HG03342 (cell line): ENCODE measurements at regions not wholly inside any gene's neighbourhood (a gene's known extent, or its start where the extent isn't known, plus 50 kb on each side); places are given as distances from the start of the nearest gene placed in this dataset.
A peak's percentile ranks its signal among the peaks of the same experiment; 100 is the strongest.

ENCODE experiments used
- ATAC-seq: cut with Tn5 transposase; IDR thresholded peaks from one replicate; pipeline ENCODE4 v1.9.1; 2021; ENCODE audit warnings: mild to moderate bottlenecking, moderate library complexity; ENCODE audit not compliant: unreplicated experiment

DNA sequence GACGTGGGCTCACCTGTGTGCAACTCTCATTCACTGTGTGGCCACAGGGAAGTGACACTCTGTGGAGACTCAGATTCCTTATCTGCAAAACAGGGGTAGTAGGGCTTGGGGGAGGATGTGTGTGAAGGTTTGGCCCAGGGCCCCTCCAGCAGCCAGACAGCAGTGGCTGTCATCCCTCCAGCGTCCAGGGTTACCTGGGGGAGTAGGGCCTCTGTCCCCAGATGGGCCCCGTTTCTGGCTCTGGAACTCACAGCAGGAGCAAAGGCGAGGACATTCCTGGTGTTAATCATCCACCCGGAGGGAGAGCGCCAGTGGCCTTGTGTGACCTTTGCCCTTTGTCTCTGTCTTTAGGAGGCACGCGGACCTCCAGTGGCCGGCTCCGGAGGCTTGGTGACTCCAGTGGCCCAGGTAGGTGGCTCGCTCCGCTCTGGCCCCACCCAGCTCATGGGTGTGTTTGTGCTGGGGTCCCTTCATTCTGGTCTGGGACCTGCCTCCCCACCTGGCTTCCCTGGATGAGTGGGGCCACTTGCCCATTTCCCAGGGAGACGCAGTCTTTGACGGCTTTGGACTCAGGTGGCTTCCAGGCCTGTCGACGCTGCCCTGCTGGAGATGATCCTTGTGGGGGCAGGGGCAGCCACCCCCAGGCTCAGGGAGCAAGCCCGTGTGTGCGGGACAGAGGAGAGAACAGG lies 166.2 kb downstream of the SEC14L1 start:
- no peak for ATAC-seq

GRCh38 chr17:77307479-77308198 lies 166.9 kb downstream of the SEC14L1 start:
- ATAC-seq = no peak

GRCh38 chr17:77308861-77309726 lies 168.3 kb downstream of the SEC14L1 start:
- ATAC-seq = no peak

DNA sequence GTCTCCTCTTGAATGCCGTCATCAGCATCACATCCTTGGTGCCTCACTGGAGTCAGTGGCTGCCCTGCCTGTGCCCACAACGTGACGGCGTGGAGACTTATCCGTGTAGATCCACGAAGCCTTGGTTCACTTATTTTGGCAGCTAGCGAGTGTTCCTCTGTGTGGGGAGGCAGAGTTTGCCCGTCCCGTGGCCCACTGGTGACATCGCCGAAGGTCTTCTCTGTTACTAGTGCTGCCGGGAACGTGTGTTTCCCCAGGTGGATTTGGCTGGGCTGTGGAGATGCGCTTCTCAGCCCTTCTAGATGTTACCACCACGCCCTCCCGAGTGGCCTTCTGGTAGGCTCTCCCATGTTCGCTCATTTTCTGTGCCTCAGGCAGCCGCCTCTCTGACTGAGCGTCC lies 169.6 kb downstream of the SEC14L1 start:
- no peak for ATAC-seq

GRCh38 chr17:77311371-77311981 lies 170.7 kb downstream of the SEC14L1 start:
- no peak for ATAC-seq

GRCh38 chr17:77312061-77312701 lies 171.4 kb downstream of the SEC14L1 start:
- ATAC-seq = no peak

DNA sequence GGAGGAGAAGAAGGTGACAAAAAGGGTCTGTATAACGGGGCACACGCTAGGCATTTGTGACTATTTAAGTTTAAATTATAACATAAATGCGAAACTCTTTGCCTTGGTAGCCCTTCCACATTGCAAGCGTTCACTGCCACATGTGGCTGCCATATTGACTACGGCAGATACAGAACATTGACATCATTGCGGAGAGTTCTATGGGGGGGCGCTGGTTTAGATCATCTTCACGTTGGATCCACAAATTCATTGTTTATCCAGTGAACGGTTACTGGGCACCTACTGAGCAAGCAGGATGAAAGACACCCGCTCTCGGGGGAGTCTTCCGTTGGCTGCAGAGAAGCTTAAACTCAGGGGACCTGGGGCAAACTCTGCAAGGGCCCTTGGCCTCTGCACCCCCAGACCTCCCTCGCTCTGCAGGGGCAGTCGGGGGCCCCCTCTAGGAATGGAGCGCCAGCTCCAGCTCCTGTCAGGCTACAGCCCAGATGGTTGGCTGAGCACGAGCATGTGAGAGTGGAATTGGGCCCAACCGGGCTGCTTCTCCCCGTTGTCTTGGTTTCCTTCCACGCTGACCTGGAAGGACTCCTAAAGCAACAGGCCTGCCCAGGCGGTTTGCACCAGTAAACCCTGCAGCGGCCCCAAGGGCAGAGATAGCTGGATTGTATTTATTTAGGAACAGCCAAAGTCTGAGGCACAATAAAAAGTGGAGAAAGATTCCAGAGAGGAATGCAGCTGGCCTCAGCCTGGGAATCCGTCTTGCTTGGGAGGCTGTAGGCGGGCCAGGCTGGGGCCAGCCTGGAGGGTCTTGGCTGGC lies 172.2 kb downstream of the SEC14L1 start:
- ATAC-seq = no peak

DNA sequence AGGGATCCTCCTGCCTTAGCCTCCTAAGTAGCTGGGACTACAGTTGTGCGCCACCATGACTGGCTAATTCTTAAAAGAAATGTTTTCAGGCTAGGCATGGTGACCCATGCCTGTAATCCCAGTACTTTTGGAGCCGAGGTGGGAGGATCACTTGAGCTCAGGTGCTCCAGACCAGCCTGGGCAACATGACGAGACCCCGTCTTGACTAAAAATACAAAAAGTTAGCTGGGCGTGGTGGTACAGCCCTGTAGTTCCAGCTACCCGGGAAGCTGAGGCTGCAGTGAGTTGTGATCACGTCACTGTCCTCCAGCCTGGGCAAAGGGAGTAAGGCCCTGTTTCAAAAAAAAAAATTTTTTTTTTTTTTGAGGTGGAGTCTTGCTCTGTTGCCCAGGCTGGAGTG lies 173.1 kb downstream of the SEC14L1 start:
- ATAC-seq = no peak

DNA sequence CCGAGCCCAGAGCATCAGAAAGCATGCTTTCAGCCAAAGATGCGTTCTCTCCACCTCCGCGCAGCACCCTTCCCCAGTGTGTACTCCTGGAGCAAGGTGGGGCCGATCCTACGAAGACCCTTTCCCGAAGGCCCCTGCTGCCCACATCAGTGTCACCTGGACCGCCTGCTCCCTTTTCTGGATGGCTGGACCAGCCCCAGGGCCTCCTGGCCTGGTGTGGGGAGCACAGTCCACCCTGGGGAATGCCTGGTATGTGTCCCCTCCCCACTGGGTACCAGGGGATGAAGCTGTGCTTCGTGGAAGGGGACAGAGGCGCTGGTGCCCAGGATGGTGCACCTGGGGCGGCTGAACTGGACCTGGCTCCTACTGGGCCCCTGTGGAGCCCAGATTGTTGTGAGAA lies 173.8 kb downstream of the SEC14L1 start:
- no peak for ATAC-seq

DNA sequence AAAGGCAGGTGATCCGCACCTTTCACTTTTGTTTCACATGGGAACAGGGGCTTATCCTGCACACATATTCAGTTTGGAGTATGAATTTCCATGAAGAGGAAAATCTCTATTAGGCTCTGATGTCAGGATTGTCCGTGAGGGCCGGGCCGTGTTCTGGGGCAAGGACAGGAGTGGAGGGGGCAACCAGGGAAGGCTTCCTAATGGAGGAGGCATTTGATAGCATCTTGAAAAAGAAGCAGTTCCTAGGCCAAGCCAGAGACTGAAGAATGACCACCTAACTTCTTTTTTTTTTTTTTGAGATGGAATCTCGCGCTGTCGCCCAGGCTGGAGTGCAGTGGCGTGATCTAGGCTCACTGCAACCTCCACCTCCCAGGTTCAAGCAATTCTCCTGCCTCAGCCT lies 174.2 kb downstream of the SEC14L1 start:
- ATAC-seq = no peak

DNA sequence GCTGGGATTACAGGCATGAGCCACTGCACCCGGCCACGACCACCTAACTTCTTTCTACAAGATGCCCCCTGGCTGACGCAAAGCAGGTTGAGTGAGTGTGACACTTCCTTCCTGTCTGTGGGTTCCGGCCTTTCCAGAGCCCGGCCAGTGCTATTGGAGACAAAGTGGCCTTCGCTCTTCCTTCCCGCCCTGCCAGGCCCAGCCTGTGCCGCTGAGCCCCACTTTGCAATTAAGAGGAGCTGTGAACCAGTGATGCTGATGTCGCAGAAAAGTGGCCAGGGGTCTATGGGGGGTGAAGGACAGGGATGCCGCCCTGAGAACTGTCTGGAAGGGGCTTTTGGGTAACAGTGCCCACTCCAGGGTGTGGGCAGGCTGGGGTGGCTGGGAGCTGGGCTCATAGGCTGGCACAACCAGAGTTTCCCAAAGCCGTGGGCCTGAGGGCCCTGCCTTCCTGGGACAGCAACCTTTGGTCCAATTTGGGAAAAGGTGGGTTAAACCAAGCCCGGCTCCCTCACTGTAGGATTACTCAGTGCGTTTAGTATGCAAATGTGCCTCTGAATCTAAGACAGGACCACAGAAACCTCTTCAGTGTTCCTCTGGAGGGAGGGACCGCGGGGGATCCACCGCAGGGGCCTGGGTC lies 174.9 kb downstream of the SEC14L1 start:
- ATAC-seq = no peak

- ATAC-seq = no peak
These were observed 175.4 kb downstream of the SEC14L1 start for GRCh38 chr17:77316191-77316641.

DNA sequence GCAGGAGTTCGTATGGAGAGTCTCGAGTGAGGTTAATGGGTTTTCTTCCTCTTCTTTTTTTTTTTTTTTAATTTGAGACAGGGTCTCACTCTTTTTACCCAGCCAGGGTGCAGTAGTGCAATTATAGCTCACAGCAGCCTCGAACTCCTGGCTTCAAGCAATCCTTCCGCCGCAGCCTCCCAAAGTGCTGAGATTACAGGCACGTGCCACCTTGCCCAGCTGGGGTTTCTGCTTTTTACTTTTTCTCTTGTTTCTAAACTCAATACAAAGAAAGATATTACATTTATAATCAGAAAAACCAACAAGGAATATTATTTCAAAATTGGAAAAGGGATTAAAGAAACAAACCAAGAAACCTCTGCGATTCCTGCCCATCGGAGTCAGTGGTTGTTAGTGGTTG lies 175.9 kb downstream of the SEC14L1 start:
- ATAC-seq = no peak

DNA sequence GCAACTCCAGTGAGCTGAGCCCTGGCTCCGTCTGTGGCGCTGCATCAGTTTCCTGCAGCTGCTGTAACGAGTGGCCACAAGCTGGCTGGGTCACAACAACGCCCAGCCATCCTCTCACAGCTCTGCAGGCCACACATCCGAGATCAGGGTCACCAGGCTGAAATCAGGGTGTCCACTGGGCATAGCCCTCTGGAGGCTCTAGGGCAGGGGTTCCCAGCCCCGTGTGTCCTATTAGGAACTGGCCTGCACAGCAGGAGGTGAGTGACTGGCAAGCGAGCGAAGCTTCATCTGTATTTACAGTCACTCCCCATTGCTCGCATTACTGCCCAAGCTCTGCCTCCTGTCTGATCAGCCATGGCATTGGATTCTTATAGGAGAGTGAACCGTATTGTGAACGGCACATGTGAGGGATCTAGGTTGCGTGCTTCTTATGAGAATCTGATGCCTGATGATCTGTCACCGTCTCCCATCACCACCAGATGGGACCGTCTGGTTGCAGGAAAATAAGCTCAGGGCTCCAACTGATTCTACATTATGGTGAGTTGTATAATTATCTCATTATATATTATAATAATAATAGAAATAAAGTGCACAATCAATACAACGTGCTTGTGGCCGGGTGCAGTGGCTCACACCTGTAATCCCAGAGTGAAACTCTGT lies 176.5 kb downstream of the SEC14L1 start:
- no peak for ATAC-seq

DNA sequence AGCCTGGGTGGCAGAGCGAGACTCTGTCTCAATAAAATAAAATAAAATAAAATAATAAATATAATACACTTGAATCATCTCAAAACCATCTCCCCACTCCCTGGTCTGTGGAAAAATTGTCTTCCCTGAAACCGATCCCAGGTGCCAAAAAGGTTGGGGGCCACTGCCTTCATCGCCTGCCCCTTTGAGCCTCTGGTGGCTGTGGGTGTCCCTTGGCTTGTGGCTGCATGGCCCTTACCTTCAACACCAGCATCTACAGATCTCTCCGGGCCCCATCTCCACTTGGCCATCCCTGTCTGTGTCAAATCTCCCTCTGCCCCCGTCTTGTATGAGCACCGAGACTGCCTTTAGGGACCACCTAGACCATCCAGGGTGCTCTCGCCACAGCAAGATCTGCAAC lies 177.3 kb downstream of the SEC14L1 start:
- ATAC-seq = no peak

- no peak for ATAC-seq
These were observed 177.9 kb downstream of the SEC14L1 start for GRCh38 chr17:77318491-77319210.

- ATAC-seq = peak; percentile 39
These were observed 178.7 kb downstream of the SEC14L1 start for GRCh38 chr17:77319211-77320043.
